DND-41 (cell line): ENCODE measurements at regions not wholly inside any gene's neighbourhood (a gene's known extent, or its start where the extent isn't known, plus 50 kb on each side); places are given as distances from the start of the nearest gene placed in this dataset.

Source experiments
- ATAC-seq: fragments of 200-7000 bp; cut with Tn5 transposase; 3 replicates; pipeline ENCODE4 v1.9.1; 2021; ENCODE audit warnings: low read depth; ENCODE audit not compliant: insufficient read depth
- DNase-seq: peaks from one replicate; pipeline ENCODE4 v3.0.0-alpha.2; 2020
- H2AFZ ChIP-seq: 2 replicates; pipeline ENCODE4 v1.6.0; 2012; ENCODE audit warnings: low read depth, low read length
- H3K27ac ChIP-seq: 2 replicates; pipeline ENCODE4 v1.5.1; 2012; ENCODE audit warnings: low read length, inconsistent platforms
- H3K27me3 ChIP-seq: fragments of 200-600 bp; sonication (generic); 2 replicates; pipeline ENCODE4 v1.6.0; 2012; ENCODE audit warnings: low read length, mild to moderate bottlenecking, inconsistent platforms; ENCODE audit not compliant: insufficient read depth, poor library complexity
- H3K36me3 ChIP-seq: 2 replicates; pipeline ENCODE4 v1.5.1; 2012; ENCODE audit warnings: low read length, inconsistent platforms; ENCODE audit not compliant: insufficient read depth
- H3K4me1 ChIP-seq: 2 replicates; pipeline ENCODE4 v1.5.1; 2012; ENCODE audit warnings: mild to moderate bottlenecking, low read length; ENCODE audit not compliant: insufficient read depth
- H3K4me2 ChIP-seq: 2 replicates; pipeline ENCODE4 v1.6.0; 2012; ENCODE audit warnings: mild to moderate bottlenecking, moderate library complexity, low read length, inconsistent platforms; ENCODE audit not compliant: insufficient read depth
- H3K4me3 ChIP-seq, 2 experiments: fragments of 200-600 bp in 1 of 2; shearing (Covaris generic) in 1 of 2; 2 replicates each; pipeline ENCODE4 v1.5.1; 2012 to 2016; ENCODE audit warnings: inconsistent platforms in 2 of 2, low read length in 2 of 2, mild to moderate bottlenecking in 2 of 2, low read depth in 1 of 2, moderate library complexity in 1 of 2
- H3K79me2 ChIP-seq: 2 replicates; pipeline ENCODE4 v1.6.0; 2012; ENCODE audit warnings: low read length, inconsistent platforms; ENCODE audit not compliant: insufficient read depth
- H3K9ac ChIP-seq: 2 replicates; pipeline ENCODE4 v1.6.0; 2012; ENCODE audit warnings: low read depth, mild to moderate bottlenecking, inconsistent platforms, low read length, moderate library complexity
- H3K9me3 ChIP-seq: 2 replicates; pipeline ENCODE4 v1.5.1; 2012; ENCODE audit warnings: low read length, moderate library complexity, mild to moderate bottlenecking, inconsistent platforms; ENCODE audit not compliant: insufficient read depth, severe bottlenecking
- H4K20me1 ChIP-seq: 2 replicates; pipeline ENCODE4 v1.6.0; 2012; ENCODE audit warnings: low read length; ENCODE audit not compliant: insufficient read depth
- EZH2 ChIP-seq: IDR thresholded peaks from 3 replicates; pipeline ENCODE4 v1.6.1; 2012; ENCODE audit warnings: borderline replicate concordance, low read depth, mild to moderate bottlenecking, moderate library complexity, low read length, inconsistent platforms; ENCODE audit not compliant: severe bottlenecking
- TF ChIP-seq, protein P1 (sequence below): IDR thresholded peaks from 2 replicates; pipeline ENCODE4 v1.5.1; 2012; ENCODE audit warnings: borderline replicate concordance, low read length, moderate library complexity, mild to moderate bottlenecking; ENCODE audit not compliant: poor library complexity, severe bottlenecking; ENCODE audit errors: extremely low read depth

DNA sequence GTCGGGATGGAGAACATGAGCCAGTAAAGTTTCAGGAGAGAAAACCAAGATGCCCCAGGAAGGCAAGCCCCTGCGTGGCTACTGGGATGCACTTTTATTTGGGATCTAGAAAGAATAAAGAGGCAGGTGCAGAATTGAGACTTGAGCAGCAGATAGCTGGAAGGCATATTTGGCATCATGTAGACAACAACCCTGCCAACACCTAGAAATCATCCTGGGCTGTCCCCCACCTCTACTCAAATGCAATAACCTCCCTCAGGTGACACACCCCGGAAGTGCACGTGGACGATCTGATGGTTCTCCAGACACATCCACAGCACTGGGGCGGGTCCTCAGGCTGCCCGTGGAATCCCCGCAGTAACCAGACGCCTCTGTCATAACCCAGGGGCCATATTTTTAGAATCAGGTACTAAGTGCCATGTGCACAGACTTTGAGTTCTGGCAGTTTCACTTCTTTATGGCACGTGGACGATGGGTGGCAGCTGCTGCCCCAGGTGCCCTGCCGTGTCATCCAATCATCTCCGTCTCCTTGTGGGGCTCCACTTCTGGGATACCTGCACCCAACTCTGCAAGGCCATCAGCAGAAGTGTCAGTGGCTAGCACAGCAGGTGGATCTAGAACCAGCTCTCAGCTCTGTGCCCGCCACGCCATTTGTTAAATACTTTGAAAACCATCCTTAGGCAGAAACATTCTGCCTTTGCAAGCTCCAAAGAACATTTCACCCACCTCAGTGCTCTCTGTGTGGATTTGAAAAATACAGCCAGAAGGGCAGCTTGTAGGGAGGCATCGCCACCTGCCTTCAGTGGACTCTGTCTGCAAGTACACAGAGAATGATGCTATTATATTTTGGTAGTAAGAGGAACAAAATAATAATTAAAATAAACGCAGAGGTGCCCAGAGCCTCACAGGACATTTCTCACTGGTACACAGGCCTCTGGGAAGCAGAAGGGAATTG is 771.7 kb upstream of the TMEM132C start:
- Histone ChIP-seq H4K20me1 (no peaks in the 10 kb centered on the region), H2AFZ (no peak overlapping the region), H3K9ac (no peak overlapping the region), H3K4me3 (no peak overlapping the region), H3K27me3 (no peaks in the 10 kb centered on the region), H3K4me2 (no peak overlapping the region), H3K27ac (no peak overlapping the region), H3K36me3 (no peaks in the 10 kb centered on the region), H3K9me3 (no peaks in the 10 kb centered on the region), H3K4me1 (no peaks in the 10 kb centered on the region), H3K79me2 (no peaks in the 10 kb centered on the region)
- DNase-seq (no peak), ATAC-seq (no peak)
- TF ChIP-seq, protein P1, sequence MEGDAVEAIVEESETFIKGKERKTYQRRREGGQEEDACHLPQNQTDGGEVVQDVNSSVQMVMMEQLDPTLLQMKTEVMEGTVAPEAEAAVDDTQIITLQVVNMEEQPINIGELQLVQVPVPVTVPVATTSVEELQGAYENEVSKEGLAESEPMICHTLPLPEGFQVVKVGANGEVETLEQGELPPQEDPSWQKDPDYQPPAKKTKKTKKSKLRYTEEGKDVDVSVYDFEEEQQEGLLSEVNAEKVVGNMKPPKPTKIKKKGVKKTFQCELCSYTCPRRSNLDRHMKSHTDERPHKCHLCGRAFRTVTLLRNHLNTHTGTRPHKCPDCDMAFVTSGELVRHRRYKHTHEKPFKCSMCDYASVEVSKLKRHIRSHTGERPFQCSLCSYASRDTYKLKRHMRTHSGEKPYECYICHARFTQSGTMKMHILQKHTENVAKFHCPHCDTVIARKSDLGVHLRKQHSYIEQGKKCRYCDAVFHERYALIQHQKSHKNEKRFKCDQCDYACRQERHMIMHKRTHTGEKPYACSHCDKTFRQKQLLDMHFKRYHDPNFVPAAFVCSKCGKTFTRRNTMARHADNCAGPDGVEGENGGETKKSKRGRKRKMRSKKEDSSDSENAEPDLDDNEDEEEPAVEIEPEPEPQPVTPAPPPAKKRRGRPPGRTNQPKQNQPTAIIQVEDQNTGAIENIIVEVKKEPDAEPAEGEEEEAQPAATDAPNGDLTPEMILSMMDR, result no peak
- TF ChIP-seq EZH2, result no peak

DNA sequence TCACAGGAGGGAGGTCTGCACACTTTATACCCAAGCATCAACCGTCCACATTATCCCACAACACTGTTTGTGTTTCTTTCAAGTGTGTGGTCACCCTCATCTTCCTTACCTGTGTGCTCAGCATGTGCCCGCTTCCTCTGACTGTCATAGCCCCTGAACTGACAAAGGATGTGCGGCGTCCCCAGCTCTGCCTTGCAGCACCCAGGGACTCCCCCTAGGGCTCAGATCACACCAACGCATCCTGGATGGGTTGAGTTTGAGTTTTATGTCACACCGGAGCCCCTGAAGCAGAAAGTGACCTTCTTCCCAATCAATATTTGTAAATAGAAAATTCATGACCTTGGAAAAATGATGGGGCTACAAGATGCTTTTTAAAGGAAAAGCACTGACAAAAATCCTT is 770.7 kb upstream of the TMEM132C start:
- DNase-seq (no peak), ATAC-seq (no peak)
- TF ChIP-seq, protein P1, result no peak
- no peaks in the 10 kb centered on the region for H4K20me1 ChIP-seq
- H3K27me3 ChIP-seq, result no peaks in the 10 kb centered on the region
- H2AFZ ChIP-seq, result no peak overlapping the region
- no peak overlapping the region for H3K4me3 ChIP-seq
- H3K27ac ChIP-seq, result no peak overlapping the region
- H3K79me2 ChIP-seq, result no peaks in the 10 kb centered on the region
- H3K4me2 ChIP-seq, result no peak overlapping the region
- no peaks in the 10 kb centered on the region for H3K9me3 ChIP-seq
- no peak overlapping the region for H3K9ac ChIP-seq
- no peaks in the 10 kb centered on the region for H3K4me1 ChIP-seq
- H3K36me3 ChIP-seq, result no peaks in the 10 kb centered on the region

DNA sequence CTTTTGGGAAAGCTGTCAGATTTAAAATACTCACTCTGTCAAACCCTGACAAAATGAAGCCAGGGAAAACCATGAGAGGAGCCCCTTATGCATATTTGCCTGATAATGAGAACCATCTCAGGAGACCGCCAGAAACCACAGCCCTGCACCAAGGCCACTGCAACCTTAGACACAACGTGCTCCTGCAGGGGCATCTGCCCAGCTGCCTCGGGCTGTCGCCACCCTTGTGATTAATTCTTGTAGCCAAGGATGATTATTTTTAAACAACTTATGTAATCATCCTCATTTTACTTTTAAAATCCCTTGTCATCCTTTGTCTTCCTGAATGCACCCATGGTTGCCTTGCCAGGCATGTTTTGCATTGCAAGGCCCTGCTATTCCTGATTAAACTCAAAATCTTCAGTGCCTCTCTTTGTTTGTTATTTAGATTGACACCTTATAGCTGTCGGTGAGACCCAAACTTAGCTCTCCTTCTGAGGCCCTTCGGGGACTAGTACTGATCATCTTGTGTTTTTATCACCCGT is 766.4 kb upstream of the TMEM132C start:
- Histone ChIP-seq H3K79me2 (no peaks in the 10 kb centered on the region), H2AFZ (no peak overlapping the region), H3K36me3 (no peaks in the 10 kb centered on the region), H3K4me3 (no peak overlapping the region), H4K20me1 (no peaks in the 10 kb centered on the region), H3K27me3 (no peaks in the 10 kb centered on the region), H3K4me1 (no peaks in the 10 kb centered on the region), H3K27ac (no peak overlapping the region), H3K9me3 (no peaks in the 10 kb centered on the region), H3K9ac (no peak overlapping the region), H3K4me2 (no peak overlapping the region)
- ATAC-seq, result no peak
- no peak for TF ChIP-seq EZH2
- TF ChIP-seq, protein P1, result no peak
- no peak for DNase-seq
